Breast epithelium (tissue), 4 donors: ENCODE measurements at regions not wholly inside any gene's neighbourhood (a gene's known extent, or its start where the extent isn't known, plus 50 kb on each side); places are given as distances from the start of the nearest gene placed in this dataset.

Experiments used
- DNase-seq, 2 donors: peaks; one replicate each; pipeline ENCODE4 v3.0.0-alpha.2; 2019; ENCODE audit warnings: low spot score in 2 of 2
- H3K27ac ChIP-seq, 2 donors: fragments of 200-600 bp; sonication (generic) in 1 of 2; one replicate each; pipeline ENCODE4 v1.5.1; 2016 to 2019; ENCODE audit warnings: mild to moderate bottlenecking in 1 of 2
- H3K27me3 ChIP-seq, 2 donors: fragments of 200-600 bp; sonication (generic) in 1 of 2; one replicate each; pipeline versions ENCODE4 v1.5.1 to v1.6.0; 2017 to 2019; ENCODE audit warnings: control low read depth in 1 of 2, mild to moderate bottlenecking in 1 of 2
- H3K36me3 ChIP-seq: fragments of 200-600 bp; one replicate; pipeline ENCODE4 v1.5.1; 2019
- H3K4me1 ChIP-seq, 2 donors: fragments of 200-600 bp; sonication (generic); one replicate each; pipeline ENCODE4 v1.5.1; 2016 to 2019; ENCODE audit warnings: control low read depth in 1 of 2
- H3K4me3 ChIP-seq, 3 donors: fragments of 200-600 bp; sonication (generic); 1 replicate in 2 of 3; 2 replicates in 1 of 3; pipeline ENCODE4 v1.5.1; 2016 to 2019; ENCODE audit warnings: mild to moderate bottlenecking in 3 of 3, moderate library complexity in 2 of 3
- H3K9me3 ChIP-seq, 2 donors: fragments of 200-600 bp; sonication (generic) in 1 of 2; one replicate each; pipeline ENCODE4 v1.5.1; 2016 to 2019; ENCODE audit warnings: control low read depth in 1 of 2
- CTCF ChIP-seq, 3 donors: fragments of 450-650 bp; IDR thresholded peaks; one replicate each; pipeline ENCODE4 v1.5.1; 2016 to 2017; ENCODE audit warnings: antibody characterized with exemption in 3 of 3, mild to moderate bottlenecking in 3 of 3, moderate library complexity in 3 of 3
- POLR2A ChIP-seq: fragments of 450-650 bp; IDR thresholded peaks from one replicate; pipeline ENCODE4 v1.6.1; 2016; ENCODE audit warnings: antibody characterized with exemption, mild to moderate bottlenecking, moderate library complexity
- POLR2AphosphoS5 ChIP-seq, 3 donors: sonication (generic); formaldehyde crosslinking; IDR thresholded peaks; one replicate each; pipeline ENCODE4 v1.6.1; 2017; ENCODE audit warnings: antibody characterized with exemption in 3 of 3
- intact Hi-C: fragments of 100-400 bp; cut with DNase I; formaldehyde crosslinking; loops from one replicate; pipeline ENCODE4 v1.15.1; 2023; ENCODE audit warnings: low total_unique reads

- DNase-seq, result no peak
- TF ChIP-seq POLR2AphosphoS5 (IDR thresholded peaks at IDR 0.05), result no peak
- no peak for TF ChIP-seq CTCF (IDR thresholded peaks at IDR 0.05)
- TF ChIP-seq POLR2A, result no peak
- H3K27me3 ChIP-seq, result no peaks in the 10 kb centered on the region
- H3K4me3 ChIP-seq, result no peak overlapping the region
- H3K27ac ChIP-seq, result no peak overlapping the region
- H3K9me3 ChIP-seq, result peaks cover 0 to 10% of the 10 kb centered on the region in 2 donors
- no peaks in the 10 kb centered on the region for H3K4me1 ChIP-seq
- intact Hi-C loops, result no loop called here
- H3K36me3 ChIP-seq, result no peaks in the 10 kb centered on the region
These were observed 90.1 kb upstream of the GAP43 start for GRCh38 chr3:115533218-115533617.

GRCh38 chr3:115536171-115536570 lies 87.1 kb upstream of the GAP43 start:
- H3K4me3 ChIP-seq, result no peak overlapping the region

GRCh38 chr3:115537669-115538068 lies 85.6 kb upstream of the GAP43 start:
- Histone ChIP-seq H3K9me3 (no peaks in the 10 kb centered on the region), H3K27ac (no peak overlapping the region), H3K27me3 (no peaks in the 10 kb centered on the region), H3K36me3 (no peaks in the 10 kb centered on the region), H3K4me1 (no peaks in the 10 kb centered on the region), H3K4me3 (no peak overlapping the region)
- no peak for DNase-seq
- TF ChIP-seq POLR2A, result no peak
- TF ChIP-seq POLR2AphosphoS5 (IDR thresholded peaks at IDR 0.05), result no peak
- no peak for TF ChIP-seq CTCF (IDR thresholded peaks at IDR 0.05)
- intact Hi-C loops, result no loop called here

More at GRCh38 chr3:115536171-115536570, 87.1 kb upstream of the GAP43 start:
- DNase-seq, result no peak
- H3K27ac ChIP-seq, result no peak overlapping the region
- H3K9me3 ChIP-seq, result peaks cover 0 to 8% of the 10 kb centered on the region in 2 donors
- intact Hi-C loops, result no loop called here
- H3K4me1 ChIP-seq, result no peaks in the 10 kb centered on the region
- H3K27me3 ChIP-seq, result no peaks in the 10 kb centered on the region
- H3K36me3 ChIP-seq, result no peaks in the 10 kb centered on the region
- TF ChIP-seq POLR2AphosphoS5 (IDR thresholded peaks at IDR 0.05) (no peak), CTCF (IDR thresholded peaks at IDR 0.05) (no peak), POLR2A (no peak)

GRCh38 chr3:115547207-115547606 lies 76.1 kb upstream of the GAP43 start:
- Histone ChIP-seq H3K4me1 (no peaks in the 10 kb centered on the region), H3K27me3 (no peaks in the 10 kb centered on the region), H3K4me3 (no peak overlapping the region), H3K9me3 (no peaks in the 10 kb centered on the region), H3K27ac (no peak overlapping the region), H3K36me3 (no peaks in the 10 kb centered on the region)
- DNase-seq, result no peak
- TF ChIP-seq POLR2AphosphoS5 (IDR thresholded peaks at IDR 0.05), result no peak
- TF ChIP-seq CTCF (IDR thresholded peaks at IDR 0.05), result no peak
- no peak for TF ChIP-seq POLR2A
- intact Hi-C loops, result no loop called here

- Histone ChIP-seq H3K36me3 (no peaks in the 10 kb centered on the region), H3K4me1 (no peaks in the 10 kb centered on the region), H3K9me3 (no peaks in the 10 kb centered on the region), H3K27ac (no peak overlapping the region), H3K4me3 (no peak overlapping the region), H3K27me3 (no peaks in the 10 kb centered on the region)
- DNase-seq, result no peak
- TF ChIP-seq CTCF (IDR thresholded peaks at IDR 0.05) (no peak), POLR2A (no peak)
- intact Hi-C loops, result no loop called here
These were observed 74.7 kb upstream of the GAP43 start for GRCh38 chr3:115548611-115549010.
